ENCODE measurements at regions not wholly inside any gene's neighbourhood (a gene's known extent, or its start where the extent isn't known, plus 50 kb on each side); places are given as distances from the start of the nearest gene placed in this dataset.
A peak's percentile ranks its signal among the peaks of the same experiment; 100 is the strongest.

DNA sequence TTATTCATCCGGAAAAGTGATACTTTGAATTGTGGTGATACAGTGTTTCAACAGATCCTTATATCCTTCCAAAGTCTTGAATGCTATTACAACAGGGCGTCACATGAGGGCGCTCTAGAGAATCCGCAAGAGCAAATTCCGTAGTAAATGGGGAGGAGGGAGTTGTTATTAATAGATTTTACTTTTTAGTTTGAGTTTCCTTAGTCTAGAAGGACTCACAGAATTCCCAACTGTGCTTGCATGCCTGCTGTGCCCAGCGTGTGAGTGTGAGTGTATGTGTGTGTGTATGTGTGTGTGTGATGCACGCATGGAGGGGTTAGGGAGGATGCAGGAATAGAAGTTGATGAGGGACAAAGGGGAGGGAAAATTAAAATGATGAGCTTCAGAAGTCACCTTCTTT is 375.3 kb downstream of the C12orf75 start:
- DNase-seq (ENCODE audit: low read depth): peak; percentile 27
- in situ Hi-C loops (cut with HindIII; ENCODE audit: low pct_unique_long_range_greater_than_20kb, low sequenced_read_pairs): no loop called here

DNA sequence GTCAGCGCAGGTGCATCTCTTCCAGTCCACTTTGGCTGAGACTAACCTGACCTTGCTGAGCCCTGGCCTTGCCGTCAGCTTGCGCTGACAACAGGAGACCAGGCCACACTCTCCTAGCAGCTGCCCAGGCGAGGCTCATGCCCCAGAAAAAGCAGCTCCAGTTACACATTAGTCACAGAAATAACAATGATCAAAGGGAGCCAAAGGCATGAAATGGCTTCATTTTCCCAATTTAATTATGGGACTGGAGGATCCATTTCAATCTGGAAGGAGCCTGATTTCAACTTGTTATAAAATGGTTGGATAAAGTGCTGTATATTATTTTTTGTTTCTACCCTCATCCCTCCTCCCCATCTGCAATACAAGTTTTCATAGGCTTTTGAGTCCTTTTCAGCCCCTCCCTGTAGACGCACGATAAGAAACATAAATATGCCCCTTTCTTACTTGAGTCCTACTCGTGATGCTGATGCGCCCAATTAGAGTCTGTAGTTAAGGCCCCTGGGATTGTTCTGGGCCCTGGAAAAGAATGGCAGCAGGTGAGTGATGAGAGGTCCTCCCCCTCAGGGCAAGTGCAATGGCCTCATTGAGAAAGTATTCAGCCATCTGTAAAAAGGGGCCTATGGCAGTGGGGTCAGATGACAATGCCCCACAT is 376.0 kb downstream of the C12orf75 start:
- DNase-seq (ENCODE audit: low read depth): peak; percentile 79
- in situ Hi-C loops (cut with HindIII; ENCODE audit: low pct_unique_long_range_greater_than_20kb, low sequenced_read_pairs): no loop called here

DNA sequence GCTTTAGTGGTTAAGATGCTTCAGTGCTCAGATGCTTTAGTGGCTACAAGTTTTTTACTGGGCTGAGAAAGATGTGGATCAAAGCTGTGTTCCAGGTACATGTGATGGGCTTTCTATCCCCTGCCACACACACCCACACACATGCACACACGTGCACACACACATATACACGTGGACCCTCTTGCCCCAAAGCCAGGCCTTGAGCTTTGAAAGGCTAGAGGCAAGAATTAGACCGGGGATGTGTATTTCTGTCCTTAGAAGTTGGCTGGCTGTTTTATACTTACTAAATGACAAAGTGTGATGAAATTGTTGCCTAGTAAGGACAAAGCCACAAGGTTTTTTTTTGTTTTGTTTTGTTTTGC is 376.5 kb downstream of the C12orf75 start:
- no peak for DNase-seq (ENCODE audit: low read depth)
- in situ Hi-C loops (cut with HindIII; ENCODE audit: low pct_unique_long_range_greater_than_20kb, low sequenced_read_pairs): no loop called here

DNA sequence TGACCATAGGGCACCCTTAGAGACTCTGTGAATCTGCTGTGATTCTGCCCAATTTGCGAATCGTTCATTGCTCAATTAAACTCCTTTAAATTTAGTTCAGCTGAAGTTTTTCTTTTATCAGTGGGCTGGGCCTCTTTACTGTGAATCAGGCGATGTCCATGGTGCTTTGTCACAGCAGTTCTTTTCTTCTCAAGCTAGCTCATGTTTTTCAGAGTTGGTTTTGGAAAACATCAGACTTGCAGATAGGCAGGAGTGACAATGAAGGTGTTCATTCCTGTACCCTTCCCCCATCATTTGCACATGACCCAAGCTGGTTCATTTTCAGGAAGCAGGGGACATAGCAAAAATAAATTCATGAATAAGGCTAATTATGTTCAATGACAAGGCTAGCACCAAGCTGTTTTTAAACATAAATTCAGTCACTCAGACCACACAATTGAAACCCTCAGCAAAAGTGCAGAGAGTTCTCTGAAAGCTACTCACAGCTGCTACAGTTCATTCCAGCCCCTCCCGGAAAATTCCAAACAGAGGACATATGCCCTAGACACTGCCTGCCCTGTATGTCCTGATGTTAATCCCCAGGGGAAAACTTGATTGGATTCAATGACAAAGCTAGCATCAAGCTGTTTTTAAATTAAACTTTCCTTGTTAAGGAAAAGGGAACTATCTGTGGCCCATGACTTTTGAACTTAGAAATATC is 383.3 kb downstream of the C12orf75 start:
- DNase-seq (ENCODE audit: low read depth): no peak
- in situ Hi-C loops (cut with HindIII; ENCODE audit: low pct_unique_long_range_greater_than_20kb, low sequenced_read_pairs): no loop called here

DNA sequence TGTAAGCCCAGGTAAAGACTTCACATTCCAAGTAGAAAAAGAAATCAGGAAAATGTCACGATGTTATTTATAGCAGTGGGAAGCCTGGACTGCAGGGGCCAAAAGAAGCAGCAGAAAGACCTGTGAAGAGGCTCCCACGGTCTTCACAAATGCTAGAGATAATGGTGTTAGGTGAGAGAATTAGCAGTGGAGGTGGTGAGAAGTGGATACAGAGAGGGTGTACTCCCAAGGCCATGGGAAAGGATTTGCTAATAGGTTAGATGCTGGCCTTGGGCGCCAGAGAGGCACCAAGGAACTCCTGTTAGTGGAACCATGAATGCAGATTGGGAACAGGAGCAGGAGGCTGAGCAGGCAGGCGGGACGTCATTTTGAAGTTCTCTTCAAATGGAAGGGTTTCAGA is 386.1 kb downstream of the C12orf75 start:
- in situ Hi-C loops (cut with HindIII; ENCODE audit: low pct_unique_long_range_greater_than_20kb, low sequenced_read_pairs): no loop called here

DNA sequence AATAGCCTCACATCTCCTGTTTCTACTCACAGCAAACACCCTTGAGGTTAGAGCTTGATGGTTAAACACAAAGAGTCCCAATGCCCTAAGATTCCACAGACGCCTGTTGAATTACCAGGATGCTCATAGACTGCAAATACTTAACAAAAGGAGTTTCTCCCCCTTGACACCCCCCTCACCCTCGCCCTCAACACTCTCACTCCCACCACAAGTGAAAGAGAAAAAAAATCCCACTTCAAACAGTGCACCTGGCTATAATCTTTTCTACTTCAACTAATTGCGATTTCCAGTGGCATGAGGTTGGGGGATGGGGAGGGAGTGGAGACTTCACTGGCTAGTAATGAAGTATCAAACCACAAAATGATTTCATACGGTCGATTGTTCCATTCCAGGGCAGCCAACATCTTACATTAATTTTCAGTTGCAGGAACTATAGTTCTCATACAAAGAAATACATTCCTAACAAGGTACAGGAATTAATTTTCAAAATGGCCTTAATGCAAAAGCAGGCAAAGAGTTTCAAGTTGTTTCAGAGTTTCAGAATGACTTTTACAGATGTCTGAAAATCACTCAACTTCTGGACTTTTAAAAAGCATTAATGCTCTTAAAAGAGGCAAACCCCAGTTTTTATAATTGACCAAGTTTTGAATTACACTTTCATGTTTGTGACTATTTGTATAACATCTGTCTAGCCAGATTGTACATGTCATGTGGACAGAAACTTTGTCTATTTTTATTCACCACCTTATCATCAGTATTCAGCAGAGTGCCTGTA is 390.7 kb downstream of the C12orf75 start:
- DNase-seq (ENCODE audit: low read depth): no peak
- in situ Hi-C loops (cut with HindIII; ENCODE audit: low pct_unique_long_range_greater_than_20kb, low sequenced_read_pairs): no loop called here

More for the DNA sequence above, 386.1 kb downstream of the C12orf75 start:
- no peak for DNase-seq (ENCODE audit: low read depth)

DNA sequence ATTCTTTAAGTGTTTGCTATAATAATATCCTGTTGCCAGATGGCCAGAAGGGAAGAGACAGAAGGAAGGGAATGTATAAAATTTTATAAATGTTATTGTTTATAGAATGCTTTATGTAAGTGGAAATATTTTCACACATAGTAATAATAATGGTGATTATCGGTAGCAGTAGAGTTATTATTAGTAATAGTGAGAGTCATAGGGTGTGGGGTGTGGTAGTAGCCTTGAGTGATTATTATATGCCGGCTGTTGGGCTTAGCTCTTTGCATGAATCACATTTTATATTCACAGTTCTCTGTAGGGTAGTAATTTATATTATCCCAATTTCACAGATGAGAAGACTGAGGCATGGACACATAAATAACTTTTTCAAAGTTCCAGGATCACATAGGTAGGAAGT is 391.4 kb downstream of the C12orf75 start:
- in situ Hi-C loops (cut with HindIII; ENCODE audit: low pct_unique_long_range_greater_than_20kb, low sequenced_read_pairs): no loop called here
- no peak for DNase-seq (ENCODE audit: low read depth)

DNA sequence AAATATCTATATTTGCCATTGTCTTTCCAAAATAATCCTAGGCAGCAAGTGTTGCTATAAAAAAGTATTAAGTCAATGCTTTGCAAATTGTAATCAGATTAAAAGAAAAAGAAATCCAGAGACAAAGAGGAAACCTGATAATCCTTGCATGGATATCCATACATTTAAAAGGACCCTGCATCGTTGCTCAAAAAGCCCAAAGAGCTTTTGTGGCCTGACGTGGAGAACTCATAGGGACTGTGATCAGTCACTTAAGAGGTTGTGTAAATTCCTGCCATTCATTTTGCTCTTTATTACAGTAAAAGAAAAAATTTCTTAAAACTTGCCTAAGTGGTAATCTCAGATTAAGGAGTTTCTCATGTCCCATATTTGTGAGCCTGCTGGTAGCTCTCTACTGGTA is 392.6 kb downstream of the C12orf75 start:
- in situ Hi-C loops (cut with HindIII; ENCODE audit: low pct_unique_long_range_greater_than_20kb, low sequenced_read_pairs): no loop called here

DNA sequence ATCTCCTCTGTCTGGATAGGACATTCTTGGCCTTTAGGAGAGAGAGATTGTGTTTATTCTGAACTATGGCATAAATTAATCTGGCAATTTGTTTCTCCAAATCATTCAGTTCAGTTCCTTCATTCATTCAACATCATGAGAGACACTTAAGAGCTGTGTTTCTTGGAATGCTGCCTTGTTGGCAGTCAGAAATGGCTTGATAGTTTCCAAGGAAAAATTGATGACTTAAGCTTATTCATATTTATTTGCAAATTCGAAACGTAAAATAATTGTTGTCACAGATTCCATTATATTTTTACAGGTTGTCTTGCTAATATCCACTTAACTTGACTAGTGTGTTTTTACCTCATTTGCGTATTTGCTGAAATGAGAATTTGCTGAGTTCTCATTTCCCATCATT is 393.0 kb downstream of the C12orf75 start:
- in situ Hi-C loops (cut with HindIII; ENCODE audit: low pct_unique_long_range_greater_than_20kb, low sequenced_read_pairs): no loop called here
- DNase-seq (ENCODE audit: low read depth): no peak

More for the DNA sequence above, 392.6 kb downstream of the C12orf75 start:
- no peak for DNase-seq (ENCODE audit: low read depth)

DNA sequence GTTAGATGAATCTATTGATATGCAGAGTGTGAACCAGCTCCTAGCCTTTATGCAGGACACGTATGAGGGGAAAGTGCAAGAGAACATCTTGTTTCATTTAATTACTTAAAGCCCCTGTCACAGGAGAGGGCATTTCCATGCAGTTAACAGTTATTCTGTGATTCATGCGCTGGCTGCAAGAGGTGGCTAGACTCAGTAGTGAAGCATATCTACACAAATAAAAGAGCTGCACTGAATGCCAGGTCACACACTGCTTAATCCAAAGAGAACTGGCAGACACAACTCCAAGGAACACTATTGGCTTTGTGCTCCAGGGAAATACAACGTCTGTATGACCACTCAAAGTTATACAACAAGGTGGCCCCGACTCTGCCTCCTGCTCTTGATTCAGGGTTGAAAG is 394.1 kb downstream of the C12orf75 start:
- in situ Hi-C loops (cut with HindIII; ENCODE audit: low pct_unique_long_range_greater_than_20kb, low sequenced_read_pairs): no loop called here

DNA sequence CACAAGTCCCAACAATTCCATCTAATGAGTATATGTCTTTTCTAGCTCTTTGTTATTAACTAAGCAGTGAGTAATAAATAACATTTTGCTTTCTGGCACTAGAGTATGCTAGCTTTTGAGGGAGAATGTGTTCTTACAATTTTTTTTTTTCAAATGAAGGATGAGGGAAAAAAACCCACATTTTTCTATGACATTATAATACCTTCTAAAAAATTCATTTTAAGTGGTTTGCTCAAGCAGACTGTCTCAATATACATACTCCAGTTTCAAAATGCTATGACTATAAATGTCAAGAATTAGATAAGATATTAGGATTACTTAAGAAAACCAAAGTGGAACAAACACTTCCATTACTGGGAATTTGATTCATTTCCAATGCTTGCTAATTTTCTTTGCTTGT is 394.6 kb downstream of the C12orf75 start:
- in situ Hi-C loops (cut with HindIII; ENCODE audit: low pct_unique_long_range_greater_than_20kb, low sequenced_read_pairs): no loop called here
- no peak for DNase-seq (ENCODE audit: low read depth)

More for the DNA sequence above, 394.1 kb downstream of the C12orf75 start:
- no peak for DNase-seq (ENCODE audit: low read depth)

DNA sequence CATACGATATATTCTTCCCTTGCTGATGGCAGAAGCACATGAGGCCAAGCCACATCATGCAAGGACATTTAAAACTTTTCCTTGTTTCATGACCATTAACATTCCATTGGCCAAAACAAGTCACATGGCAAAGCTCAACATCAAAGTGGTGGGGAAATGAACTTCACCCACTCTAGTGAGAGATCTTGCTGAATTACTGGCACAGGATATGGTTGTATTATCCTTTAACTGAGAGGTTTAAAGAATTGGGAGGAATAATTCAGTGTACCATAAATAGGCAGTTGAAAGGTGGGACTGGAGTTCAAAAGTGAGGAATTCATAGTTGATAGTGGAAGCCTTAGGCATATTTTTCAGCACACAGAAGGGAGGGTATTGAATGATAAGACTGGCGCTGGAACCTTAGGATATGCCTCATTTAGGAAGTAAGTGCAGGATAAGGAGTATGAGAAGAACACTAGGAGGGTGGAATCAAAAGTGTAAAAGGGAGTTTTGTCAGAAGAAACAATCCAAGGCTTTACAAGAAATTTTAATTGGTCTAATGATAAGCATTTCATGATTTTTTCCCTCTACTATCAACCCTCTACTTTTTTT is 398.8 kb downstream of the C12orf75 start:
- in situ Hi-C loops (cut with HindIII; ENCODE audit: low pct_unique_long_range_greater_than_20kb, low sequenced_read_pairs): no loop called here
- DNase-seq (ENCODE audit: low read depth): no peak

DNA sequence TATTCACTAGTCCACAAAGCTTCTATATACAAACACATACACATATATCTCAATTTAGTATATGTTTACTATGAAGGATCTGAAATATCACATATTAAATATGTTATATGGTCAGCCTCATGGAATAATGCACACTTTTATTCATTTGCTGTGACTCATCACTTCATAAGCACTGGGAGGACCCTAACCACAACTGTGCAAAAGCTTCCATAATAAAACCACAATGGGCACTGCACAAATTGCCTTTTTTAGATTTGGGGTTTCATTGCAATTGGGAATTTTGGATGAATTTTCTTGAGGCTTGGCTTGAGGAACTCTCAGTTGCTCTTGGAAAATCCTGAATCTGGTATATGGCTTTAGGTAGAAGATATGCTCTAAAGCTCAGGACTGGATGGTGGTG is 399.4 kb downstream of the C12orf75 start:
- in situ Hi-C loops (cut with HindIII; ENCODE audit: low pct_unique_long_range_greater_than_20kb, low sequenced_read_pairs): no loop called here
- DNase-seq (ENCODE audit: low read depth): no peak

DNA sequence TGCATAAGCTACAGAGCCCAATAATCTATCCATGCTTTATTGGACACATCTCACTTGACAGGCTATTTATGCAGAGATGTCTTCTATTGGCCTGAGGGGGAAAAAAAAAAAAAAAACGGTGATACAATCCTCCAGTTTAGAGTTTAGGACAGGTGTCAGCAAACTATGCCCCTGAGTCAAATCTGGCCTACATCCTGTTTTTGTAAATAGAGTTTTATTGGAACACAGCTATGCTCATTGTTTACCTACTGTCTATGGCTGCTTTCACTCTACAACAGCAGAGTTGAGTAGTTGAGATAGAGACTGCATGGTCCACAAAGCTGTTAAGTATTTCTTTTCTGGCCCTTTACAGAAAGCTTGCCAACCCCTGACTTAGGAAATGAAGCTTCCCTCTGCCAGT is 403.1 kb downstream of the C12orf75 start:
- in situ Hi-C loops (cut with HindIII; ENCODE audit: low pct_unique_long_range_greater_than_20kb, low sequenced_read_pairs): no loop called here
- DNase-seq (ENCODE audit: low read depth): no peak

DNA sequence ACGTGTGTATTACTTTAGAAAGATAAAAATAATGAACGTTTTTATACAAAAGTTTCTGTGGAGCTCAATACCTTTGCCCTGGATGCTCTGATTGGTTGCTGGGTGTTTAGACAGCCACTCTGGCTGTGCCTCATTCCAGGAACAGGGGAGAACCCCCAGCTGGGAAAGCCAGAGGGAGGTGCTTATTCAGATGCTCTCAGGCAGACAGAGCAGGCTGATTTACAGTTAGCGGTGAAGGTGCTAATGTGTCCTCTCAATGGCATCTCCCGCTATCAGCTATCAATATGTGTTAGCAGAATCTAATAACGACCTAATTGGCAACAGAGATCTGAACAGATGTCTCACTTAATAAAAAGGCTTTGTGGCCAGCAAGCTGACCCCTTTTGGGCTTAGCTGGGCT is 402.3 kb downstream of the NUAK1 start:
- no peak for DNase-seq (ENCODE audit: low read depth)
- in situ Hi-C loops (cut with HindIII; ENCODE audit: low pct_unique_long_range_greater_than_20kb, low sequenced_read_pairs): no loop called here

DNA sequence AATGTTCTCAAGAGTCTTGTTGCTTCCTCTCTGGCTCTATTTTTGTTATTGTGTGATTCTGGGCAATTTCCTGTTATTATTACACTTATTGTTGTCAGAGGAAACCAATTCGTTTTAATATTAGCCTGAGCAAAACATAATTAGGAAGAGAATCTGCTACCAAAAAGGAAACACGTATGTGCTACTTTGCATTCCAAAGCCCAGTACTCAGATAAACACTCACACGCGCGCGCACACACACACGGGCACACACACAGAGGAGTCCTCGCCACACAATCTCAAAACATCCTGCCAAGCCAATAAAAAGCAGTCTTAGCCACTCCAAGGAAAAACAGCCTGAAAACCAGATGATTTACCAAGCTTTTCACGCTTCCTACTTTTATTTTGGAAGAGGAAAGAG is 400.7 kb downstream of the NUAK1 start:
- no peak for DNase-seq (ENCODE audit: low read depth)
- in situ Hi-C loops (cut with HindIII; ENCODE audit: low pct_unique_long_range_greater_than_20kb, low sequenced_read_pairs): no loop called here

DNA sequence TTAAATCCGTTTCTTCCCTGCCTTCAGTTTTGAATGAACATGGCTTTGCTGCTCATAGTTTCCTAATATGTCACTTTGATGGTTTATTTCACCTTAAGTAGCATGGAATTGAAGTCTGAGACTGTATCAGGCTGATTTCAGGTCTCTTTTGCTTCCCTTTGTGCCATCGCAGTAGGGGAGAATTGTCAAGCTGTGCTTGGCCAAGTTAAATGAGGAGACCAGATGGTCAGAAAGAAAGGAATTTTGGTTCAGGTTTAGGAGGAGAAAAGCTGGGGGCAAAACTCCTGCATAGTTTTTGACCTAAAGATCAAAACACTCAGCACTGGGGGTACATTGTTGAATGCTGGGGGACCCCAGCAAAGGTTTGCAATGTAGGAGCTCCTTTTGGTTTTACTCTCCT is 398.4 kb downstream of the NUAK1 start:
- DNase-seq (ENCODE audit: low read depth): no peak
- in situ Hi-C loops (cut with HindIII; ENCODE audit: low pct_unique_long_range_greater_than_20kb, low sequenced_read_pairs): no loop called here

DNA sequence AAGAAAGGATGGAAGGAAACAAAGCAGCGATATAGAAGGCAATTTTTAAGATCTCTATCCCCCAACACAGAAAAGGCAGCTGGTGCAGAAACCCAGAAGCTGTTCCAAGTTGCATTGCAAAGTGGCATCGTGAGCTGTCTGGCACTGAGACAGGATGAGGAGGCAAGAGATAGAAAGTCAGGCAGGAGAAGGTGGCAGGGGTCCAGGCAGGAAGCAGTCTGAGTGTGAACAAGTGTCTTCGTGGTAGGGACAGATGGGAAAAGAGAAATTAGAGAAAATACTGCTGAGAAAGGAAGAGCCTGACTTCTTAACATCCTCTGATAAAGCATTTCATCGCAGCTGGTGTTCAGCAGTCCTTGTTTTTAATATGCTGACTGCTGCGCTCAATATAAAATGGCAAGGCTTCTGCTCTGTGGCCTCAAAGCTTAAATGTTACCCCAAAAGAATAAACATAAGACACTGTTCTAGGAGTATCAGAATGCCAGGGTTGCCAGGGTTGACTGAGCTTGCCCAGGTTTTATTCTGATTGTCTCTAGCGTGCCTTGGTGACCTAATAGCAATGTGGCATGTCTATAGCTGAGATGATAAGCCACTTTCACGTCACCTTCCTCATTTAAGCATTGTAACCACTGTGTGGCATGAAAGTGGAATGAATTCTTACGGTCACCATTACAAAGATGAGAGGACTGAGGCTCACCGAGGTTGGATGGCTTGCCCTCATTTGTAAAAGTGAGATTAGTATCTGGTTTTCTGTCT is 397.6 kb downstream of the NUAK1 start:
- DNase-seq (ENCODE audit: low read depth): no peak

More for the DNA sequence above, 397.6 kb downstream of the NUAK1 start:
- in situ Hi-C loops (cut with HindIII; ENCODE audit: low pct_unique_long_range_greater_than_20kb, low sequenced_read_pairs): no loop called here

Measured in Caki2 (cell line).